Frontal cortex (tissue), 4 donors: ENCODE measurements at regions not wholly inside any gene's neighbourhood (a gene's known extent, or its start where the extent isn't known, plus 50 kb on each side); places are given as distances from the start of the nearest gene placed in this dataset. TPM values are rescaled to one million over a fixed set of nuclear protein-coding genes. Genes with fewer than 3 reads are reported as not detected.

ENCODE experiments used
- DNase-seq, 2 donors: peaks; one replicate each; pipeline ENCODE4 v3.0.0; 2012; ENCODE audit warnings: low spot score in 2 of 2
- FAIRE-seq: peaks from 2 replicates; lab custom pipeline; 2012; peaks lifted over from hg19 to GRCh38; lab: Jason Lieb, UNC
- small RNA-seq: library from RNA; depleted of rRNA; stranded (forward); fragments of <200 nt; gene quantifications from one replicate; pipeline ENCODE3, GENCODE V24; 2014
- donor health status: control.
- donor health status: control.
- donor health status: control.

DNA sequence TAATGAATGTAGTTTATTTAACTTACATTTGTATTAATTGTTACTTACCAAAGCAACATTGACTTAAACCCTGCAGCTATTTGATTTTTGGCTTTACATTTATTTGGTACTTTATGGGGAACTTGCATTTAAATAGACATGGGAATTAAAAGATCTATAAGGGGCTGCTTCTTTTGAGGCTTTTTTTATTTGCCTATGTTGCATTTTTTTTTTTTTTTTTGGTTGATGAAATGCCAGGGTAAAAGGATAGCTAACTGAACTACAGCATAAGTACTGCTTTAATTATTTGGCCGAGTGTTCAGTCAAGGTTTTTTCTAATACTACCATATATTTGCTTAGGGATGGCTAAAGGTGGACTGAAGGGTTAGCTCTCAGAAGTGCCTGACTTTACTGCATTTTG, 62.5 kb upstream of the CDH4 start:
- DNase-seq (no peak), FAIRE-seq (no peak)

DNA sequence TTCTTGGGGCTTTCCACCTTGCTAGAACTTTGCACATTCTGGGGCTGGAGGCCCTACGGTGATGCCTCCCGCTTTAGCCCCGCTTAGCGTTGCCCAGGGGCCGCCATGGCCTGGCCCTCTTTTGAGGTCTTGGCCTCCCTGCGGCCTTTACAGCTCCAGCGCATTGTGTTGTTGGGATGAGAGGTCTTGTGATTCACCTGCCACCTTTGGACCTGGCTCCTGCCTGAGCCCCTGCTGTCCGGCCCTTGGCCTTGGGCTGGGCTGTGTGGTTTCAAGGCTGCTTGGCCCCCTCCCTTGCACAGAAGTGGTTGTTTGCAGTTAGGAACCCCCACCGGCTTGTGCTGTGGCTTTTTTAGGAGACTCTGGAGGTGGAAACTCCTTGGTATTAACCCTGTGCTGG, 61.0 kb upstream of the CDH4 start:
- FAIRE-seq (no peak), DNase-seq (no peak)

DNA sequence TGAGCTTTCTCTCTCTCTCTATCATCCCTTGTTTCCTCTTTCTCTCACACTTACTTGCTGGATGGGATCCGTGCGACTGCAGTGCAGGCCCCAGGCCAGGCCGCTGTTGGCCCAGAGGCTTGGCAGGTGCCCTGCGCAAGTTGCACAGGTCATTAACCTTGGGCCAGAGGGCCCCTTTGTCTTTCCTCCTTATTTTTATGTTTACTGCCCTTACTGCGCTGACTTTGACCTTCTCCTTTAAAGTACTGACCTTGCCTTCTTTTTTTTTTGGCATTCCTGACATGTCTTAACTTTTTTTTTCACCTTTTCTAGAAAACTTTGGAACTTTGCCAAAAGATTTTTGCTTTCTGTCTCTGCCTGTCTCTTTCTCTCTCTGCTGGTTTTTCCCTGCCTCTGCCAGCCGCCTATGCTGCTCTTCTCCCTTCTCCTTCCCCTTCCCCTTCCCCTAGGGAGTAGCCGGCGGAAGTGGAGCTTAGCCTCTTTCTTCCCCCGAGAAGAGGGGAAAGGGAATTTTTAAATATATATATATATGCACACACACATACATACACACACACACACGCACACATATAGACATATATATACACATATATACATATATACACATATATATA, 59.6 kb upstream of the CDH4 start:
- DNase-seq (no peak), FAIRE-seq (no peak)

DNA sequence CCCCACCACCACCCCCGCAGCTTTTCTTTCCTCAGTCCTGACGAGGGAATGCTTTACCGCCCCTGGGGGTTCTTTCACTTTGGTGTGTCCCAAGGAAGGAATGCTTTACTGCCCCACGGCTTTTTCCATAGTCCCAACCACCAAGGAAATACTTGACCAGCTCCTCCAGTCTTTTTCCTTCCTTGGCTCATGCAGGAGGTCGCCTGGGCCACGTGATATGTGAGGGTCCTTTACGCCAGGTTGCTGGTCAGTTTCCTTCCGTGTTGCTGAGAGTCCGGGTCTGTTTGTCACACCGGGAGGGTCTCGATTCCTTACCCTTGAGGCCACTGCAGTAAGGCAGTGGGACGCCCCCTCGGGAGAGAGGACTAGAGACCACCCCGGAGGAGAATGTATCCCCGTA, 58.9 kb upstream of the CDH4 start:
- DNase-seq (no peak), FAIRE-seq (no peak)

Small RNAs in the stretch of these regions (small RNA-seq; reads per million reads assigned to genes)
- gene MIR4533 (not detected), gene MIR548AG2 (0.08 reads per million), gene MIR646 (not detected)
